ENCODE measurements at regions not wholly inside any gene's neighbourhood (a gene's known extent, or its start where the extent isn't known, plus 50 kb on each side); places are given as distances from the start of the nearest gene placed in this dataset.

GRCh38 chr3:102102394-102102793 lies 253.1 kb downstream of the NFKBIZ start:
- TF ChIP-seq CTCF (IDR thresholded peaks at IDR 0.05) = no peak
- Histone ChIP-seq H3K4me3 (no peak overlapping the region), H3K27ac (no peak overlapping the region)
- DNase-seq (ENCODE audit: low spot score) = no peak

- DNase-seq (ENCODE audit: low spot score) = no peak
- no peak for TF ChIP-seq CTCF (IDR thresholded peaks at IDR 0.05)
- Histone ChIP-seq H3K27ac (no peak overlapping the region), H3K4me3 (no peak overlapping the region)
Observed at GRCh38 chr3:102104033-102104432, 254.7 kb downstream of the NFKBIZ start.

- no peak overlapping the region for H3K4me3 ChIP-seq
- no peak for DNase-seq (ENCODE audit: low spot score)
- TF ChIP-seq CTCF (IDR thresholded peaks at IDR 0.05) = no peak
- no peak overlapping the region for H3K27ac ChIP-seq
Observed at GRCh38 chr3:102105193-102105592, 255.9 kb downstream of the NFKBIZ start.

- TF ChIP-seq CTCF (IDR thresholded peaks at IDR 0.05) = no peak
- Histone ChIP-seq H3K27ac (no peak overlapping the region), H3K4me3 (no peak overlapping the region)
- no peak for DNase-seq (ENCODE audit: low spot score)
Observed at GRCh38 chr3:102106416-102107097, 257.2 kb downstream of the NFKBIZ start.

- DNase-seq (ENCODE audit: low spot score) = no peak
- H3K27ac ChIP-seq = no peak overlapping the region
- no peak for TF ChIP-seq CTCF (IDR thresholded peaks at IDR 0.05)
- no peak overlapping the region for H3K4me3 ChIP-seq
Observed at GRCh38 chr3:102112704-102113230, 263.5 kb downstream of the NFKBIZ start.

- Histone ChIP-seq H3K4me3 (no peak overlapping the region), H3K27ac (no peak overlapping the region)
- TF ChIP-seq CTCF (IDR thresholded peaks at IDR 0.05) = no peak
- DNase-seq (ENCODE audit: low spot score) = no peak
Observed at GRCh38 chr3:102113421-102114041, 264.2 kb downstream of the NFKBIZ start.
